Lower leg skin (tissue), 3 donors: ENCODE measurements at regions not wholly inside any gene's neighbourhood (a gene's known extent, or its start where the extent isn't known, plus 50 kb on each side); places are given as distances from the start of the nearest gene placed in this dataset.

Source experiments
- CTCF ChIP-seq, 3 donors: fragments of 450-650 bp; IDR thresholded peaks; one replicate each; pipeline ENCODE4 v1.5.1; 2016; ENCODE audit warnings: antibody characterized with exemption in 3 of 3, mild to moderate bottlenecking in 3 of 3, moderate library complexity in 2 of 3
- POLR2A ChIP-seq, 2 donors: fragments of 450-650 bp; IDR thresholded peaks; one replicate each; pipeline ENCODE4 v1.6.1; 2016 to 2017; ENCODE audit warnings: antibody characterized with exemption in 2 of 2, mild to moderate bottlenecking in 1 of 2, moderate library complexity in 1 of 2

GRCh38 chr4:62953752-62954151 lies 1455.5 kb downstream of the TECRL start:
- TF ChIP-seq CTCF (IDR thresholded peaks at IDR 0.05) (no peak), POLR2A (IDR thresholded peaks at IDR 0.05) (no peak)
